Endodermal cell (in vitro differentiated cells): ENCODE measurements at regions not wholly inside any gene's neighbourhood (a gene's known extent, or its start where the extent isn't known, plus 50 kb on each side); places are given as distances from the start of the nearest gene placed in this dataset.

Experiments
- DNase-seq: peaks from one replicate; pipeline ENCODE4 v3.0.0-alpha.2; 2017
- H3K27ac ChIP-seq: 2 replicates; pipeline ENCODE4 v1.5.1; 2013; ENCODE audit warnings: mild to moderate bottlenecking, low read depth, low read length, moderate library complexity
- H3K27me3 ChIP-seq: 2 replicates; pipeline ENCODE4 v1.6.1; 2013; ENCODE audit warnings: mild to moderate bottlenecking, low read length, moderate library complexity; ENCODE audit not compliant: insufficient read depth, control insufficient read depth, poor library complexity, severe bottlenecking
- H3K36me3 ChIP-seq: 2 replicates; pipeline ENCODE4 v1.7.0; 2013; ENCODE audit warnings: mild to moderate bottlenecking, low read length, moderate library complexity; ENCODE audit not compliant: control insufficient read depth, insufficient read depth
- H3K4me1 ChIP-seq: one replicate; pipeline ENCODE4 v1.7.0; 2013; ENCODE audit warnings: low read length; ENCODE audit not compliant: control insufficient read depth, insufficient read depth
- H3K4me3 ChIP-seq: 2 replicates; pipeline ENCODE4 v1.5.1; 2013; ENCODE audit warnings: mild to moderate bottlenecking, low read length, moderate library complexity
- H3K9ac ChIP-seq: 2 replicates; pipeline ENCODE4 v1.6.1; 2013; ENCODE audit warnings: mild to moderate bottlenecking, low read length, moderate library complexity; ENCODE audit not compliant: poor library complexity, severe bottlenecking; ENCODE audit errors: extremely low read depth
- H3K9me3 ChIP-seq: 2 replicates; pipeline ENCODE4 v1.6.1; 2013; ENCODE audit warnings: mild to moderate bottlenecking, low read length, moderate library complexity; ENCODE audit not compliant: control insufficient read depth
- H3K27ac Mint-ChIP-seq: 2 replicates; pipeline ENCODE4 v1.8.0; 2020; ENCODE audit warnings: mixed read lengths
- H3K27me3 Mint-ChIP-seq: 2 replicates; pipeline ENCODE4 v1.8.0; 2021; ENCODE audit warnings: mild to moderate bottlenecking, mixed read lengths; ENCODE audit not compliant: insufficient read depth
- H3K36me3 Mint-ChIP-seq: 2 replicates; pipeline ENCODE4 v1.8.0; 2020; ENCODE audit warnings: low read depth, mixed read lengths
- H3K4me1 Mint-ChIP-seq: 2 replicates; pipeline ENCODE4 v1.8.0; 2020; ENCODE audit warnings: mixed read lengths
- H3K4me3 Mint-ChIP-seq: 2 replicates; pipeline ENCODE4 v1.8.0; 2020; ENCODE audit warnings: mild to moderate bottlenecking, moderate library complexity, mixed read lengths
- H3K9me3 Mint-ChIP-seq: 2 replicates; pipeline ENCODE4 v1.8.0; 2020; ENCODE audit warnings: mild to moderate bottlenecking, mixed read lengths
- WGBS, 2 experiments: methylation state at CpG; one replicate each; pipeline versions ENCODE4 v1.1.5 to v1.1.7; 2013; ENCODE audit warnings: missing lambda C conversion rate in 2 of 2, mixed read lengths in 1 of 2; ENCODE audit not compliant: insufficient coverage in 1 of 2, insufficient read length in 1 of 2; 5-methylcytosine and 5-hydroxymethylcytosine counted together
- TF ChIP-seq, protein P1 (sequence below): fragments of 200-600 bp; sonication (generic); conservative IDR thresholded peaks from 2 replicates; pipeline ENCODE4 v1.5.0; 2021; ENCODE audit warnings: antibody characterized with exemption, mild to moderate bottlenecking

DNA sequence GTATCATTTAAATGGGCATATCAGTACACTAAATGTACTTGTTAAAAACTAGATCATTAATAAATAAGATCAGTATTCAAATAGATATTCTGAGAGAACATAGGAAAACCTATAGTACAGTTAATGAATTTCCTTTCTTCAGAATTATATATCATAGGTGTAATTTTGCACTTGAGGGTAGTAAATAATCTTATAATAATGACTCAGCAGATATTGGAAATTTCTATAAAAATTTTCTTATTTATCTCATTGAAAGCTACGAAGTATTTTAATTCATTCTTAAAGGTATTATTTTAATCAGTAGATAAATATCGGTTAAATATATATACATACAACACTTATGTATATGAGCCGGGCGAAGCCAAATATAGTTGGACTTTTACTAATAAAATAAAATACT, 300.9 kb upstream of the SOX2 start:
- TF ChIP-seq, protein P1, sequence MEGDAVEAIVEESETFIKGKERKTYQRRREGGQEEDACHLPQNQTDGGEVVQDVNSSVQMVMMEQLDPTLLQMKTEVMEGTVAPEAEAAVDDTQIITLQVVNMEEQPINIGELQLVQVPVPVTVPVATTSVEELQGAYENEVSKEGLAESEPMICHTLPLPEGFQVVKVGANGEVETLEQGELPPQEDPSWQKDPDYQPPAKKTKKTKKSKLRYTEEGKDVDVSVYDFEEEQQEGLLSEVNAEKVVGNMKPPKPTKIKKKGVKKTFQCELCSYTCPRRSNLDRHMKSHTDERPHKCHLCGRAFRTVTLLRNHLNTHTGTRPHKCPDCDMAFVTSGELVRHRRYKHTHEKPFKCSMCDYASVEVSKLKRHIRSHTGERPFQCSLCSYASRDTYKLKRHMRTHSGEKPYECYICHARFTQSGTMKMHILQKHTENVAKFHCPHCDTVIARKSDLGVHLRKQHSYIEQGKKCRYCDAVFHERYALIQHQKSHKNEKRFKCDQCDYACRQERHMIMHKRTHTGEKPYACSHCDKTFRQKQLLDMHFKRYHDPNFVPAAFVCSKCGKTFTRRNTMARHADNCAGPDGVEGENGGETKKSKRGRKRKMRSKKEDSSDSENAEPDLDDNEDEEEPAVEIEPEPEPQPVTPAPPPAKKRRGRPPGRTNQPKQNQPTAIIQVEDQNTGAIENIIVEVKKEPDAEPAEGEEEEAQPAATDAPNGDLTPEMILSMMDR = no peak
- H3K27ac Mint-ChIP-seq = no peak overlapping the region
- H3K27me3 Mint-ChIP-seq = no peaks in the 10 kb centered on the region
- peaks cover 13% of the 10 kb centered on the region for H3K4me1 Mint-ChIP-seq
- H3K9me3 ChIP-seq = no peaks in the 10 kb centered on the region
- no peaks in the 10 kb centered on the region for H3K27me3 ChIP-seq
- H3K27ac ChIP-seq = no peak overlapping the region
- no peaks in the 10 kb centered on the region for H3K4me1 ChIP-seq
- H3K9me3 Mint-ChIP-seq = no peaks in the 10 kb centered on the region
- H3K4me3 Mint-ChIP-seq = no peak overlapping the region
- no peak overlapping the region for H3K4me3 ChIP-seq
- no peak for DNase-seq
- H3K9ac ChIP-seq = no peak overlapping the region
- no peaks in the 10 kb centered on the region for H3K36me3 Mint-ChIP-seq
- H3K36me3 ChIP-seq = no peaks in the 10 kb centered on the region
- WGBS, 2 experiments = no CpG with 5 or more reads among the region's 4 CpGs

DNA sequence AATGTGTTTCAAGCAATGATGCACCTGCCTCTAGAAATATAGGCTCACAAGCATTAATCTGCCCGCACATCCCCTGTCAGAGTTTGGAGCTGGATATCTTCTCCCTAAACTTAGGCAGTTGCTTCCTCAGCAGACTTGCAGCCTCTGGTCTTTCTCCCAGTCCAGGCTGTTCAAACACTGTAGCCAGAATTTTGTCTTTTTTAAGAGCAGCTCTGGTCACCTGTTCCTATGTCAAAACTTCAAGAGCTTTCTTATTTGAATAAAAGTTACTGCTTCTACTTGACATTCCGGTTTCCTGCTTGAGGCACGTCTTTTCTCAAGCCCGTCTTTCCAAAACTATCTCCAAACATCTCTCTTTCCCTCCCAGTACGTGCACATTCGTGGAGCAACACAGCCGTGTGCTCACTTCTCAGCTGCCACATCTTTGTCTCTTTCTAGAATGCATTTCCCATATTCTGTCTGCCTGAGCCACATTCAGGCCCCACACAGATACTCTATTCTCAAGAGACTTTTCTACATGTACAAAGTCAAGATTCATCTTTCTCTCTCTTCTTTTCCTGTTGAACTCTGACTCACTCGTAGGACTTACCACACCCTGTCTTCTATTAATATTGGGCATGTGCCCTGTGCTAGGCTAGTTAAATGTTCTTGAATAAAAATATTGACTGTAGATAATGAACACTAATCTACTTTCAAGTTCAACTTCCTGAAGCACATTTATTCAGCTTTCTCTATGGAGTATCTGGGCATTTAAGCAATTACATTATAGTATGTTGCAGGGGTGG, 307.7 kb upstream of the SOX2 start:
- Histone ChIP-seq H3K9ac (no peak overlapping the region), H3K27ac (no peak overlapping the region), H3K9me3 (no peaks in the 10 kb centered on the region), H3K4me3 (no peak overlapping the region), H3K36me3 (no peaks in the 10 kb centered on the region), H3K4me1 (no peaks in the 10 kb centered on the region), H3K27me3 (no peaks in the 10 kb centered on the region)
- Mint-ChIP-seq H3K9me3 (no peaks in the 10 kb centered on the region), H3K36me3 (no peaks in the 10 kb centered on the region), H3K4me3 (no peak overlapping the region), H3K4me1 (no peaks in the 10 kb centered on the region), H3K27me3 (no peaks in the 10 kb centered on the region), H3K27ac (no peak overlapping the region)
- WGBS, 2 experiments = 92 to 96% methylated on average over 7 to 8 of the region's 8 CpGs
- TF ChIP-seq, protein P1 = no peak
- DNase-seq = no peak

DNA sequence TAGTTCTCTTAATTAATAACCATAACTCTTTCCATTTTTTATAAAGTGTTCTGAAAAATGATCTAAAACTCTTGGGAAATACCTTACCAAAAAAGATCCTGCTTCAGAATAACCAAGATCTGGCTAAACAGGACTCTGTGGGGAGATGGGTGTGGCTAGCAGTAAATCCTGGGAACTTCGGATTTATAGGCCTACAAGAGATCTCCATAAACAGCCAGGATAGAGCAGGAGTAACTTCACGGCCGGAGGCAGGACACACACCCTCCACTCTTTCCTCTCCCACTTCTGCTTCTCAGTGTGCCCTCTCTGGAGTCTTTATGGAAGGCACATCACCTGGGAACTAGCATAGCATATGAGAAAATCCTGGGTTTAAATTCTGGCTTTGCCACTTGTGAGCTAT, 309.4 kb upstream of the SOX2 start:
- H3K4me1 ChIP-seq = no peaks in the 10 kb centered on the region
- DNase-seq = no peak
- H3K9me3 ChIP-seq = no peaks in the 10 kb centered on the region
- Mint-ChIP-seq H3K36me3 (no peaks in the 10 kb centered on the region), H3K4me3 (no peak overlapping the region), H3K9me3 (no peaks in the 10 kb centered on the region), H3K4me1 (no peaks in the 10 kb centered on the region), H3K27ac (no peak overlapping the region), H3K27me3 (no peaks in the 10 kb centered on the region)
- H3K27ac ChIP-seq = no peak overlapping the region
- WGBS, 2 experiments = 86 to 87% methylated on average over 2 to 3 of the region's 3 CpGs
- no peak overlapping the region for H3K9ac ChIP-seq
- H3K27me3 ChIP-seq = no peaks in the 10 kb centered on the region
- TF ChIP-seq, protein P1 = no peak
- no peaks in the 10 kb centered on the region for H3K36me3 ChIP-seq
- no peak overlapping the region for H3K4me3 ChIP-seq
